ENCODE measurements at regions not wholly inside any gene's neighbourhood (a gene's known extent, or its start where the extent isn't known, plus 50 kb on each side); places are given as distances from the start of the nearest gene placed in this dataset.

- DNase-seq = no peak
These were observed 1072.4 kb downstream of the BRD1 start for GRCh38 chr22:48755059-48755949.

GRCh38 chr22:48754611-48755058 lies 1073.0 kb downstream of the BRD1 start:
- DNase-seq = no peak

- no peak for DNase-seq
These were observed 1073.7 kb downstream of the BRD1 start for GRCh38 chr22:48753752-48754517.

GRCh38 chr22:48753381-48753730 lies 1074.3 kb downstream of the BRD1 start:
- DNase-seq = no peak

GRCh38 chr22:48752451-48753380 lies 1075.0 kb downstream of the BRD1 start:
- DNase-seq = no peak

- DNase-seq = no peak
These were observed 1075.9 kb downstream of the BRD1 start for GRCh38 chr22:48751539-48752437.

GRCh38 chr22:48750826-48751440 lies 1076.7 kb downstream of the BRD1 start:
- no peak for DNase-seq

GRCh38 chr22:48750282-48750681 lies 1077.4 kb downstream of the BRD1 start:
- DNase-seq = no peak

GRCh38 chr22:48749555-48750227 lies 1078.0 kb downstream of the BRD1 start:
- no peak for DNase-seq

GRCh38 chr22:48748860-48749554 lies 1078.7 kb downstream of the BRD1 start:
- DNase-seq = no peak

- DNase-seq = no peak
These were observed 1079.4 kb downstream of the BRD1 start for GRCh38 chr22:48748113-48748859.

- DNase-seq = no peak
These were observed 1080.8 kb downstream of the BRD1 start for GRCh38 chr22:48746789-48747425.

GRCh38 chr22:48745842-48746788 lies 1081.6 kb downstream of the BRD1 start:
- DNase-seq = no peak

GRCh38 chr22:48744967-48745841 lies 1082.5 kb downstream of the BRD1 start:
- no peak for DNase-seq

- no peak for DNase-seq
These were observed 1083.4 kb downstream of the BRD1 start for GRCh38 chr22:48744283-48744641.

GRCh38 chr22:48743601-48744282 lies 1083.9 kb downstream of the BRD1 start:
- no peak for DNase-seq

Measured in NCI-H2107 (cell line).